KMS-11 (cell line): ENCODE measurements at regions not wholly inside any gene's neighbourhood (a gene's known extent, or its start where the extent isn't known, plus 50 kb on each side); places are given as distances from the start of the nearest gene placed in this dataset.

Experiments
- H2AFZ ChIP-seq: fragments of 200-600 bp; sonication (generic); 2 replicates; pipeline ENCODE4 v1.6.1; 2016; ENCODE audit warnings: antibody characterized with exemption, mixed run types, low read depth
- H3K27ac ChIP-seq: fragments of 200-600 bp; sonication (generic); 2 replicates; pipeline ENCODE4 v1.6.1; 2016; ENCODE audit warnings: mild to moderate bottlenecking, mixed run types
- H3K27me3 ChIP-seq: fragments of 200-600 bp; sonication (generic); 2 replicates; pipeline ENCODE4 v1.6.1; 2017; ENCODE audit warnings: mild to moderate bottlenecking, low read depth, mixed run types, moderate library complexity; ENCODE audit not compliant: insufficient read depth
- H3K36me3 ChIP-seq: fragments of 200-600 bp; sonication (generic); 2 replicates; pipeline ENCODE4 v1.6.1; 2017; ENCODE audit warnings: mild to moderate bottlenecking, mixed run types; ENCODE audit not compliant: insufficient read depth
- H3K4me1 ChIP-seq: fragments of 200-600 bp; sonication (generic); 2 replicates; pipeline ENCODE4 v1.6.1; 2016; ENCODE audit warnings: mild to moderate bottlenecking, low read depth, mixed run types; ENCODE audit not compliant: poor library complexity, severe bottlenecking
- H3K4me2 ChIP-seq: fragments of 200-600 bp; sonication (generic); 2 replicates; pipeline ENCODE4 v1.7.0; 2016; ENCODE audit warnings: mild to moderate bottlenecking, mixed run types
- H3K4me3 ChIP-seq: fragments of 200-600 bp; sonication (generic); IDR thresholded peaks from 2 replicates; pipeline ENCODE4 v1.6.1; 2017; ENCODE audit warnings: low read depth, low read length, mixed read lengths; ENCODE audit not compliant: insufficient read depth
- H3K79me2 ChIP-seq: fragments of 200-600 bp; sonication (generic); 2 replicates; pipeline ENCODE4 v1.6.1; 2016; ENCODE audit warnings: low read depth, mixed run types; ENCODE audit not compliant: insufficient read depth
- H3K9ac ChIP-seq: fragments of 200-600 bp; sonication (generic); 2 replicates; pipeline ENCODE4 v1.6.1; 2016; ENCODE audit warnings: mild to moderate bottlenecking, mixed run types
- H4K20me1 ChIP-seq: fragments of 200-600 bp; sonication (generic); 2 replicates; pipeline ENCODE4 v1.6.1; 2016; ENCODE audit warnings: mild to moderate bottlenecking, mixed run types; ENCODE audit not compliant: insufficient read depth
- TF ChIP-seq, protein P1 (sequence below): fragments of 200-600 bp; sonication (generic); conservative IDR thresholded peaks from 2 replicates; pipeline ENCODE4 v1.6.1; 2017; ENCODE audit warnings: low read depth, mild to moderate bottlenecking, antibody characterized with exemption, low read length, moderate library complexity, mixed read lengths

DNA sequence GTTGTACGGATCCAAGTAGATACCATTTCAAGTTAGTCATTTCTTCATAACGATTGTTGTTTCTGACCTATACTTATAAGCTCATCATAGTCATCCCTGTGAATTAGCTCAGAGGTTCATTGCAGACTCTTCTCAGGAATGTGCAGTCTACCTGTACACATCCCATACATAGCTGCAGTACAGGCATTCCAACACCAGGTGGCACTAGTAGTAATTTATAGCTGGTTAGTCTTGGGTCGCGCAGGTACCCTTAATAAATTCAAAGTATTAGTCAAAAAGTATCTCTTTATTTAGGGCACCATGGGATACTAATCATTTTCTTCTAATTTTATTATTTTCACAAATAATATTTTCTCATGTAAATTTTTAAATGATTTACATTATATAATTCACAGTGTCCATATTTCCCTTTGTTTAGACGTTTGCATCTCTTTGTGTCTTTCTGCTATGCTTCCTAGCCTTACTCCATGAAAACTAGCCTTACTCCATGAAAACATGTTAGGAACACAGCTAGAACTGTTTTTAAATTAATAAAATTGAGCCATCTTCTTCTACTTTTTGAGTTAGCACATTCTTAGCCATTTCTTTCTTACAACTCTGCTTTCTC, 128.6 kb upstream of the FAM83B start:
- Histone ChIP-seq H3K9ac (no peak overlapping the region), H3K27me3 (no peaks in the 10 kb centered on the region), H3K79me2 (no peaks in the 10 kb centered on the region), H2AFZ (no peak overlapping the region), H4K20me1 (no peaks in the 10 kb centered on the region), H3K27ac (no peak overlapping the region), H3K36me3 (no peaks in the 10 kb centered on the region), H3K4me2 (no peak overlapping the region), H3K4me3 (no peak overlapping the region), H3K4me1 (no peaks in the 10 kb centered on the region)
- TF ChIP-seq, protein P1, sequence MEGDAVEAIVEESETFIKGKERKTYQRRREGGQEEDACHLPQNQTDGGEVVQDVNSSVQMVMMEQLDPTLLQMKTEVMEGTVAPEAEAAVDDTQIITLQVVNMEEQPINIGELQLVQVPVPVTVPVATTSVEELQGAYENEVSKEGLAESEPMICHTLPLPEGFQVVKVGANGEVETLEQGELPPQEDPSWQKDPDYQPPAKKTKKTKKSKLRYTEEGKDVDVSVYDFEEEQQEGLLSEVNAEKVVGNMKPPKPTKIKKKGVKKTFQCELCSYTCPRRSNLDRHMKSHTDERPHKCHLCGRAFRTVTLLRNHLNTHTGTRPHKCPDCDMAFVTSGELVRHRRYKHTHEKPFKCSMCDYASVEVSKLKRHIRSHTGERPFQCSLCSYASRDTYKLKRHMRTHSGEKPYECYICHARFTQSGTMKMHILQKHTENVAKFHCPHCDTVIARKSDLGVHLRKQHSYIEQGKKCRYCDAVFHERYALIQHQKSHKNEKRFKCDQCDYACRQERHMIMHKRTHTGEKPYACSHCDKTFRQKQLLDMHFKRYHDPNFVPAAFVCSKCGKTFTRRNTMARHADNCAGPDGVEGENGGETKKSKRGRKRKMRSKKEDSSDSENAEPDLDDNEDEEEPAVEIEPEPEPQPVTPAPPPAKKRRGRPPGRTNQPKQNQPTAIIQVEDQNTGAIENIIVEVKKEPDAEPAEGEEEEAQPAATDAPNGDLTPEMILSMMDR, result peak; percentile 84

- TF ChIP-seq, protein P1, result no peak
Observed at GRCh38 chr6:54718541-54719023, 128.0 kb upstream of the FAM83B start.

DNA sequence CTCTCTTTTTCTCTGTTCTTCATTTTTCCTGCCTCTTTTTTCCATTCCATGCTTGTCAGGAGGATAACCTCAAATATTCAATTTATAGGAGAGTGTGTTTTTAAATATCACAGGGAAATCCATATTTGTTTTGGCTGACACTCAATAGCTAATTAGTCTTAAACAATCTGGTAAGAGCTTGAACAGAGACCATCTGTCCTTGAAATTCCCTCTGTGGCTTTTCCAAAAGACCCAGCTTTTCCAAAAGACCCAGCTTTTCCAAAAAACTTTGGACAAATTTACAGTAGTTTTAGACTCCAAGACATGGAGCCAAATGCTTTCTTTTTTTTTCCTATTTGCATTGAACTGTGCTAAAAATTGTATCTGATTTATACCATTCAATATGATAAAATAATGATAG, 127.4 kb upstream of the FAM83B start:
- H4K20me1 ChIP-seq, result no peaks in the 10 kb centered on the region
- no peak overlapping the region for H3K4me3 ChIP-seq
- no peaks in the 10 kb centered on the region for H3K79me2 ChIP-seq
- no peak overlapping the region for H3K4me2 ChIP-seq
- no peak overlapping the region for H3K27ac ChIP-seq
- H3K27me3 ChIP-seq, result no peaks in the 10 kb centered on the region
- H2AFZ ChIP-seq, result no peak overlapping the region
- no peaks in the 10 kb centered on the region for H3K4me1 ChIP-seq
- H3K36me3 ChIP-seq, result no peaks in the 10 kb centered on the region
- TF ChIP-seq, protein P1, result no peak
- no peak overlapping the region for H3K9ac ChIP-seq

More at GRCh38 chr6:54718541-54719023, 128.0 kb upstream of the FAM83B start:
- Histone ChIP-seq H3K4me1 (no peaks in the 10 kb centered on the region), H2AFZ (no peak overlapping the region), H3K4me3 (no peak overlapping the region), H3K4me2 (no peak overlapping the region), H3K9ac (no peak overlapping the region), H3K36me3 (no peaks in the 10 kb centered on the region), H3K27me3 (no peaks in the 10 kb centered on the region), H3K79me2 (no peaks in the 10 kb centered on the region), H3K27ac (no peak overlapping the region), H4K20me1 (no peaks in the 10 kb centered on the region)

- H3K4me3 ChIP-seq, result no peak overlapping the region
- no peak overlapping the region for H2AFZ ChIP-seq
- no peak overlapping the region for H3K4me2 ChIP-seq
- no peaks in the 10 kb centered on the region for H3K4me1 ChIP-seq
- H4K20me1 ChIP-seq, result no peaks in the 10 kb centered on the region
- TF ChIP-seq, protein P1, result no peak
- H3K9ac ChIP-seq, result no peak overlapping the region
- no peaks in the 10 kb centered on the region for H3K27me3 ChIP-seq
- no peaks in the 10 kb centered on the region for H3K36me3 ChIP-seq
- H3K79me2 ChIP-seq, result no peaks in the 10 kb centered on the region
- no peak overlapping the region for H3K27ac ChIP-seq
Observed at GRCh38 chr6:54719633-54720032, 126.9 kb upstream of the FAM83B start.
